ENCODE measurements at regions not wholly inside any gene's neighbourhood (a gene's known extent, or its start where the extent isn't known, plus 50 kb on each side); places are given as distances from the start of the nearest gene placed in this dataset.

GRCh38 chr7:28231176-28231575, 50.6 kb upstream of the JAZF1 start:
- DNase-seq: no peak

DNA sequence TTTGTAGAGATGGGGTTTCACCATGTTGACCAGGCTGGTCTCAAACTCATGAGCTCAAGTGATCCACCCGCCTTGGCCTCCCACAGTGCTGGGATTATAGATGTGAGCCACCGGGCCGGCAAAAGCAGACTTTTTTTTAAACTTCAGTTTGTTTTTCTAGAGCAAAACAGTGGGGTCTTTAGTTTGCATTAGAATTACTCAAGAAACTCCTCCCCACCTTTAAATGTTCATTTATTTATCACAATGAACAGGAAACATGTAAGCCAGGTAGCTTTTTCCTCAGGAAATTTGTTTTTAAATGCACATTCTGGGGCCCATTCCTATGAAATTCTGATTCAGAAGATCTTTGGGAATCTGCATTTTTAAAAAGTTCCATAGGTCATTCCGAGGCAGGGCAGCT, 56.0 kb upstream of the JAZF1 start:
- DNase-seq: no peak

- no peak for DNase-seq
Observed at GRCh38 chr7:28237363-28237762, 56.8 kb upstream of the JAZF1 start.

GRCh38 chr7:28239823-28240204, 59.2 kb upstream of the JAZF1 start:
- no peak for DNase-seq

DNA sequence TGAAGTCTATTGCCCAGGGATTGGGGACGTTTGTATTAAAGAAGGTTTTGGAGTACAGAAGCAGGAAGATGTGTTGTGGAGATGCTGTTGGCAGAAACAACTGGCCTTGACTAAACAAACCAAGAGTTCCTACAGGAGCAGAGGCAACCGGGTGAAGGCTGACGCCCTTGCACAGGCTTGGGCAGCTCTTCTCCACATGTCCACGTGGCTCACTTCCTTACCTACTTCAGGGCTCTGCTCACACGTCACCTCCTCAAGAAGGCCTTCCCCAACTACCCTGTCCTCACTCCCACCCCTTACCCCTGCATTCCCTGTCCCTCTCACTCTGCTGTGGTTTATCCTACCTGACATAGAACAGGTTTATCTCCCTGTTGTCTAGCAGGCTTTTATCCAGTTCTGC, 59.9 kb upstream of the JAZF1 start:
- no peak for DNase-seq

GRCh38 chr7:28243861-28244260, 63.3 kb upstream of the JAZF1 start:
- no peak for DNase-seq

DNA sequence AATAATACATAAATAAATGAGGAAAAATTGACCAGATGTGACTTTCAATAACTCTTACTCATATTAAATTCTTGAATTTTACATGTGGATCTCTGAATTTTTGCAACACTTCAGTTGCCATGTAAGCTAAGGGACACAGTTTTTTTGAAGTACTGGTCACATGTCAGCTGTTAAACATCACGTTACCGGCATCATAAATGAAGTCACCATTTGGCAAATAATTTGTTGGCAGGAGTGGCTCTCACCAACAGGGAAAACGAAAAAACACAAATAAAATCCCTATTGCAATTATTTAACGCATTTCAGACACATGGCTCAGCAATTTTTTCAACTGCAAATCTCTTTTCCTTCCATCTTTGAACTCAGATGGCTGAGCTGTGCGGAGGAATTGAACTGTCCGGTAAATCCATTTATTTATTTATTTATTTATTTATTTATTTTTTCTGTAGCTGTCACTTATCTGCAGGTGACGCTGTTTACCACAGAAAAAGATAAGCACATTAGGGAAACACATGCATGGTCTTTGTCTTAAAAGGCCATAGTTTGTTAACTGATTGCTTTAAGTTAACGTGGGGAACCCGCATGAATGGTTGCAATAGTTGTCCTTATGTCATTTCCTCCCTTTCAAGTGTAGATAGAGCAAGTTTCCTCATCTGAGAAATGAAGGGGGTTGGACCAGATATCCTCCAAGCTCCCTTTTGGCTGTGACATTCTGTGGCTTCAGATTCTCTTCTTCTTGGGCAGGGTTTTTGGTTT, 64.7 kb upstream of the JAZF1 start:
- DNase-seq: no peak

GRCh38 chr7:28246921-28247461, 66.4 kb upstream of the JAZF1 start:
- no peak for DNase-seq

DNA sequence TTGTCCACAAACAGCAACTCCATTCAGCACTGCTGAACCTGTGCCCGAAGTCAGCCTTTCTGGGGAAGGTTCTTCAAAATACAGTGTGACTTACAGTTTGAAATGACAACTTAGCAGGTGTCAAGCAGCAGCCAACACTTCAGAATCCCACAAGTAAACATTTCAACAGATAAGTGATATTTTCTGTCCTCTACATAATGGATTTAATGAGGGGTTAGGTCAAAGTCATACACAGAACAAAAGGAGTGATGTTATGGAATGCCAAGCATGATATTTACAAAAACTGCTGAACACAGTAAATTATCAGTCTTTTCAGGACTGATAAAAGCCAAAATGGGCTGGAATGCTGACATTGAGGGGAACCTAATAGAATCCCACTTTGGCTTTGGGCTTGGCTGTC, 77.6 kb upstream of the JAZF1 start:
- DNase-seq: no peak

DNA sequence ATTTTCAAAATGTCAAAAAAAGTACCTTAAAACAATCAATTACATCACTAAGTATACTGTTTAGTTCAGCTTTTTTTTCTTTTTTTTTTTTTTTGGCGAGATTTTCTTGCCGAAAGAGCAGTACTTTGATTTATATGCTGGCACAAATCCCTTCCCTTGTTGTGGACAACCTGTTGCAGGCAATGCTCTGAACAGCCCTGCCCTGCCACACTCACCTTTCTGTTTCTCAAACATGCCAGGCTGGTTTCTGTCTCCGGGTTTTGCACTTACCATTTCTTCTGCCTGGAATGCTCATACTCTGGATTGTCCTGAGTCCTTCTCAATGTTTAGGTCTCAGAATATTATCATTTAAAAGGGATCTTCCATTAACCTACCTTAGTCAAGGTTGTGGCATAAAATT, 80.4 kb upstream of the JAZF1 start:
- DNase-seq: no peak

- DNase-seq: no peak
Observed at GRCh38 chr7:28263622-28264271, 83.2 kb upstream of the JAZF1 start.

DNA sequence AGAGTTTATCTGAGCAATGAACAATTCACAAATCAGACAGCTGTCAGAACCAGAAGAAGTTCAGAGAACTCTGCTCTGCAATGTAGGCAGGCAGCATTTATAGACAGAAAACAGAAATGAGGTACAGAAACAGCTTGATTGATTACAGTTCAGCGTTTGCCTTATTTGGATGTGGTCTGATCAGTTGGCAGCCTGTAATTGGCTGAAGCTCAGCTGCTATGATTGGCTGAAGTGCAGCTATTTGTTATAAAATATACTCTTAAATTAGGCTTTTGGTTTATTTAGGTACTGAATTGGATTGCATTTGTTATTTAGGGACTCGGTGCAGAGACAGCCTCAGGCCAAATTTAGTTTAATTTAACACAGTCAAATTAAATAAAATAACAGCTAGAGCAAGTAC, 85.8 kb upstream of the JAZF1 start:
- DNase-seq: no peak

GRCh38 chr7:28267012-28267411, 86.4 kb upstream of the JAZF1 start:
- DNase-seq: no peak

GRCh38 chr7:28269700-28270361, 89.2 kb upstream of the JAZF1 start:
- no peak for DNase-seq

GRCh38 chr7:28270536-28270935, 89.9 kb upstream of the JAZF1 start:
- no peak for DNase-seq

DNA sequence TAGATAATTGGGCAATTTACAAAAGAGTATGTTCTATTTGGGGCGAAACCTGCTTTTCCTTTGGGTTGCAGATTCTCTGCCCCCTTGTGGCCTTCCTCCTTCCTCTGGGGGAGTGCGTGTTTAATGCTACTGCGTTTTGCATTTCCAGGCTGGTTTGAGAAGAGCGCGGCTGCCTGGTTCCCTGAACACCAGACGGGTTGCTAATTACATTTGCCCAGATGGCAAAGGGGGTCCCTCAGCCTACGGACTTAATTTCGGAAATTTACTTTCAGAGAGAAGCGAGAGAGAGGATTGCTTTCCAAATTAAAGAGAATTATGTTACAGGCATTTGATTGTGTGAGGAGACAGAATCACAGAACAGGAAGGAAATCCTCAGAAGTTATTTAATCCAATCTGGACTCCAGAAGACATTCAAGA, 91.9 kb upstream of the JAZF1 start:
- peak; percentile 62 for DNase-seq

DNA sequence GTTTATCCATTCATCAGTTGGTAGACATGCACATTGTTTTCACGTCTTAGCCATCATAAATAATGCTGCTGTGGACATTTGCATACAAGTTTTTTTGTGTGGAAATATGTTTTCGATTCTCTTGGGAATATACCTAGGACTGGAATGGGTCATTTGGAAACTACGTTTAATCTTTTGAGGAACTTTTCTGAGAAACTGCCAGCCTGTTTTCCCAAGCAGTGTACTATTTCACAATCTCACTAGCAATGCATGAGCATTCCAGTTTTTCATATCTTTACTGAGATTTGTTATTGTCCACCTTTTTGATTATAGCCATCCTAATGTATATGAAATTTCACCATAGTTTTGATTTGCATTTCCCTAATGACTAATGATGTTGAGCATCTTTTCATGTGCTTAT, 95.7 kb upstream of the JAZF1 start:
- no peak for DNase-seq

GRCh38 chr7:28277364-28277763, 96.8 kb upstream of the JAZF1 start:
- DNase-seq: no peak

DNA sequence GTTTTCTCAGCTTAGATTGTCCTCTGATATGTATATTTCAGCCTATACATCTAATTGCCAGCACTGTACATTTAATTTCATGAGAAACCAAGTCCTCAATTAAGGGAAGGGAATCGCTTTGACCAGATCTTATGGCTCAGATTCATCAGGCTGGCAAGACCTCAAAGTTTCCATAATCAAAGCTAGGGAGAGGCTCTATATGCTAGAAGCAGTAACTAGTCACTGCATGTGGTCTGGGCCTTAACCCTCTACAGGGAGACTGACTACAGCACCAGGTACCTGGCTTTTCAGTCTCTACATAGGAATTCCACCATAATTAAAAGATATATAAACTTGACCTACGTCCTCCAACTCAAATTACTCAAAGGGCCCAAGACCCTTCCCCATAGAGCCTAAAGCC, 97.4 kb upstream of the JAZF1 start:
- DNase-seq: no peak

GRCh38 chr7:28280516-28280915, 99.9 kb upstream of the JAZF1 start:
- no peak for DNase-seq

- no peak for DNase-seq
Observed at GRCh38 chr7:28290496-28290895, 109.9 kb upstream of the JAZF1 start.

DNA sequence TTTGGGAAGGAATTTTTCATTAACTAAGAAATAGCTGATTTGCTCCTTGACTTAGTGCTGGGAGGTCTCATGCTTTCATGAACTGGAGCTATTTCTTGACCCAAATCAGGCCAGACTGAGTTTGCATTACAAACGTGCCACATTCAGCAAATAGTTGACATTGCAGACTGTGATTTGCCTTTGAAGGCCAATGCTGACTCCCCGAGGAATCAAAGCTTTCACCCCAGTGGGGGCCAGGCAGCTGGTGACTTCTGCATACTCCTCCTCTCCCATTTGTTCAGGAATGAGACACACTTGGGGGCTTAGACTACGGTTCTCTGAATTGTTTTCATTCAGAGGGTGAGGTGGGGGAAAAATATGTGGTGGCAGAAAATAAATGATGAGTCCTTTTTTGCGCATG, 111.0 kb upstream of the JAZF1 start:
- DNase-seq: peak; percentile 46

- DNase-seq: peak; percentile 68
Observed at GRCh38 chr7:28292834-28293526, 112.4 kb upstream of the JAZF1 start.

DNA sequence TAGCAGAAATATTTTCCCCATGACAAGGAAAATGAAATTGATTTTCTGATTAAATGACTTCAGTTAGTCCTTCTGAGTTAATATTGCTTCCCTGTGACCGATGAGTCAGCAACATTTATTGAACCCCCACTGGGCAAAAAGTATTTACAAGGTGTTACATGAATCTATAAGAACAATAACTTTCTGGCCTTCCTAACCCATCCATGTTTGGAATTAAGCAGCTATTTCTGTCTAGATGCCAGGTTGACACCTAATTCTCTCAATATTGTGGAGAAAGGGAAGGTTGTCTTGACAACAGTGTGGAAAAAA, 112.9 kb upstream of the JAZF1 start:
- peak; percentile 48 for DNase-seq
